ENCODE measurements at regions not wholly inside any gene's neighbourhood (a gene's known extent, or its start where the extent isn't known, plus 50 kb on each side); places are given as distances from the start of the nearest gene placed in this dataset.

GRCh38 chr3:18660059-18660458 is 234.9 kb upstream of the SATB1 start:
- no peaks in the 10 kb centered on the region for H3K79me2 ChIP-seq (ENCODE audit: insufficient read depth, low read length)

GRCh38 chr3:18657858-18658820 is 233.0 kb upstream of the SATB1 start:
- Histone ChIP-seq H3K36me3 (ENCODE audit: insufficient read depth, low read length) (no peaks in the 10 kb centered on the region), H3K9ac (ENCODE audit: low read length) (no peak overlapping the region), H3K4me3 (ENCODE audit: low read depth, low read length, poor library complexity, severe bottlenecking) (no peak overlapping the region), H4K20me1 (ENCODE audit: insufficient read depth, low read length) (no peaks in the 10 kb centered on the region), H3K79me2 (ENCODE audit: insufficient read depth, low read length) (no peaks in the 10 kb centered on the region), H3F3A (ENCODE audit: insufficient read depth, low read length) (no peaks in the 10 kb centered on the region), H3K9me2 (ENCODE audit: low read depth, low read length) (no peaks in the 10 kb centered on the region), H3K4me2 (ENCODE audit: low read length) (no peak overlapping the region), H3K4me1 (ENCODE audit: insufficient read depth, low read length, severe bottlenecking) (no peaks in the 10 kb centered on the region), H3K27me3 (ENCODE audit: insufficient read depth, low read length) (no peaks in the 10 kb centered on the region), H3K9me3 (ENCODE audit: low read length) (no peaks in the 10 kb centered on the region), H3K27ac (ENCODE audit: low read depth, low read length, poor library complexity, severe bottlenecking) (no peak overlapping the region), H2AFZ (ENCODE audit: low read length) (no peak overlapping the region)
- TF ChIP-seq EZH2 (IDR thresholded peaks at IDR 0.05; ENCODE audit: borderline replicate concordance, low read length) (no peak), CTCF (IDR thresholded peaks at IDR 0.05; ENCODE audit: low read length) (no peak)

More at GRCh38 chr3:18660059-18660458, 234.9 kb upstream of the SATB1 start:
- Histone ChIP-seq H3K4me2 (ENCODE audit: low read length) (no peak overlapping the region), H3K27me3 (ENCODE audit: insufficient read depth, low read length) (no peaks in the 10 kb centered on the region), H3K27ac (ENCODE audit: low read depth, low read length, poor library complexity, severe bottlenecking) (no peak overlapping the region), H3K9ac (ENCODE audit: low read length) (no peak overlapping the region), H2AFZ (ENCODE audit: low read length) (no peak overlapping the region), H3F3A (ENCODE audit: insufficient read depth, low read length) (no peaks in the 10 kb centered on the region), H3K9me3 (ENCODE audit: low read length) (no peaks in the 10 kb centered on the region), H3K9me2 (ENCODE audit: low read depth, low read length) (no peaks in the 10 kb centered on the region), H3K36me3 (ENCODE audit: insufficient read depth, low read length) (no peaks in the 10 kb centered on the region), H3K4me1 (ENCODE audit: insufficient read depth, low read length, severe bottlenecking) (no peaks in the 10 kb centered on the region), H4K20me1 (ENCODE audit: insufficient read depth, low read length) (no peaks in the 10 kb centered on the region), H3K4me3 (ENCODE audit: low read depth, low read length, poor library complexity, severe bottlenecking) (no peak overlapping the region)
- no peak for TF ChIP-seq CTCF (IDR thresholded peaks at IDR 0.05; ENCODE audit: low read length)
- no peak for TF ChIP-seq EZH2 (IDR thresholded peaks at IDR 0.05; ENCODE audit: borderline replicate concordance, low read length)

DNA sequence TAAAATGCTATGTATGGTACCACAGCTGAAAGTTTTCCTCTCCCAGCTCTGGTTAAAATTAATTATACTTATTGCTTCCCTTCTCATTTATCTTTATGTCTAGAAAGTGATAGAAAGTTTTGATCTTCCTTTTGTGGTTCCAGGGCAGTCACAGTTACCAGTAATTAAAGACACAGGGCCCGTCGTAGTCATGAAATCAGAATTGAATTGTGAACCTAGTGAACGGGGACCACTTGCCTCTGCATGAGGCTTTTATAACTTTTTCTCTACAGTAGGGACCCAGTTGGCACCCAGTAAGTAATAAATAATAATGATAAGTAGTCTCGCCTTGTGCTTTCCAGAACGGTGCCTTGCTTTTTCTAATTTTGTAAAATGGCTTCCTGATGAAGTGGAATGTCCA is 231.7 kb upstream of the SATB1 start:
- H4K20me1 ChIP-seq (ENCODE audit: insufficient read depth, low read length): no peaks in the 10 kb centered on the region
- H3K27ac ChIP-seq (ENCODE audit: low read depth, low read length, poor library complexity, severe bottlenecking): no peak overlapping the region
- H3K4me2 ChIP-seq (ENCODE audit: low read length): no peak overlapping the region
- no peak overlapping the region for H2AFZ ChIP-seq (ENCODE audit: low read length)
- no peaks in the 10 kb centered on the region for H3K4me1 ChIP-seq (ENCODE audit: insufficient read depth, low read length, severe bottlenecking)
- H3K9me2 ChIP-seq (ENCODE audit: low read depth, low read length): no peaks in the 10 kb centered on the region
- H3K9ac ChIP-seq (ENCODE audit: low read length): no peak overlapping the region
- TF ChIP-seq CTCF (IDR thresholded peaks at IDR 0.05; ENCODE audit: low read length): no peak
- no peak for TF ChIP-seq EZH2 (IDR thresholded peaks at IDR 0.05; ENCODE audit: borderline replicate concordance, low read length)
- H3K79me2 ChIP-seq (ENCODE audit: insufficient read depth, low read length): no peaks in the 10 kb centered on the region
- no peaks in the 10 kb centered on the region for H3F3A ChIP-seq (ENCODE audit: insufficient read depth, low read length)
- no peaks in the 10 kb centered on the region for H3K27me3 ChIP-seq (ENCODE audit: insufficient read depth, low read length)
- no peaks in the 10 kb centered on the region for H3K36me3 ChIP-seq (ENCODE audit: insufficient read depth, low read length)
- no peak overlapping the region for H3K4me3 ChIP-seq (ENCODE audit: low read depth, low read length, poor library complexity, severe bottlenecking)
- no peaks in the 10 kb centered on the region for H3K9me3 ChIP-seq (ENCODE audit: low read length)
